H1 (cell line): ENCODE measurements at regions not wholly inside any gene's neighbourhood (a gene's known extent, or its start where the extent isn't known, plus 50 kb on each side); places are given as distances from the start of the nearest gene placed in this dataset.

Experiments
- BRCA1 ChIP-seq: IDR thresholded peaks from 2 replicates; pipeline ENCODE4 v1.6.1; 2012; ENCODE audit warnings: low read depth, low read length, improper control_type of control experiment
- POLR2A ChIP-seq, 2 experiments: IDR thresholded peaks; 1 replicate in 1 of 2; 2 replicates in 1 of 2; pipeline ENCODE4 v1.6.1; 2011; ENCODE audit warnings: low read depth in 2 of 2, low read length in 2 of 2, mild to moderate bottlenecking in 2 of 2; ENCODE audit errors: control extremely low read depth in 1 of 2
- SUZ12 ChIP-seq: fragments of 200-600 bp; sonication (generic); IDR thresholded peaks from 2 replicates; pipeline ENCODE4 v1.6.1; 2012; ENCODE audit warnings: mild to moderate bottlenecking, inconsistent platforms, low read length, moderate library complexity, mixed read lengths

DNA sequence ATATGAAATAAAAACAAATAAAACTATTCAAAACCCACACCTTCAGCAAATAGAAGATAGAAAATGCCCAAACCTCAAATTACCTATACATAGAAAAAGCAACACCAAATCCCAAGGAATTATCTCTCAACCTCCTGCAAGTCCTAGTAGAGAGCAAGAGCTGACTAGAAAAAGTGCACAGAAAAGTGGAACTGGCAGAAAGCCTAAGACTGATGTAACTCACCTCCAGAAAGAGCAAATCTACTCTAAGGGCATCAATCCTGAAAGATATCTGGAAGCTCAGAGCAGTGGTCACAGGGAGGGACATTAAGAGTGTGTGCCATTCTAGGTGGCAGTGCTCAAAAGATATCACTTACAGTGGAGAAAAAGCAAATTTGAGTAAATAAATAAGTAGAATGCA, 62.1 kb upstream of the PLEKHG7 start (continued):
- TF ChIP-seq SUZ12 (no peak), BRCA1 (no peak), POLR2A (IDR thresholded peaks at IDR 0.05; ENCODE audit: control extremely low read depth in 1 of 2, low read depth in 2 of 2, low read length in 2 of 2) (no peak)
